ENCODE measurements at regions not wholly inside any gene's neighbourhood (a gene's known extent, or its start where the extent isn't known, plus 50 kb on each side); places are given as distances from the start of the nearest gene placed in this dataset.

GRCh38 chr3:95901948-95902347, 912.4 kb upstream of the EPHA6 start:
- TF ChIP-seq GATA2 (IDR thresholded peaks at IDR 0.05; ENCODE audit: low read depth, low read length) = no peak
- no peak for TF ChIP-seq GATA3 (IDR thresholded peaks at IDR 0.05; ENCODE audit: low read depth, low read length)

DNA sequence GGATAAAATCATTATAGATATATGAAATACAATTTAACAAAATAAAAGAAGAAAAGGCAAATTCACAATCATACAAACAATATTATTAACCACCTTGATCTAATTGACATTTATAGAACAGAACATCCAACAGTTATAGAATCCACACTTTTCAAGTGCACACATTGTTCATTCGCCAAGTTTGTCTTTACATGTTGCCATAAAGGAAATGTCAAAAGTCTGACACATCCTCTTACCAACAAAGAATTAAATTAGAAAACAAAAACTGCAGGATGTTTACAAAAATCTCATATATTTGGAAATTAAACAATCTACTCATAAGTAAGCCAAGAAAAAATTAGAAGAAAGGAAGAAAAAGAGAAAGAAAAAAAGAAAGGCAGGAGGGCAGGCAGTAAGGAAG, 909.2 kb upstream of the EPHA6 start:
- no peak for TF ChIP-seq GATA2 (IDR thresholded peaks at IDR 0.05; ENCODE audit: low read depth, low read length)
- TF ChIP-seq GATA3 (IDR thresholded peaks at IDR 0.05; ENCODE audit: low read depth, low read length) = no peak

DNA sequence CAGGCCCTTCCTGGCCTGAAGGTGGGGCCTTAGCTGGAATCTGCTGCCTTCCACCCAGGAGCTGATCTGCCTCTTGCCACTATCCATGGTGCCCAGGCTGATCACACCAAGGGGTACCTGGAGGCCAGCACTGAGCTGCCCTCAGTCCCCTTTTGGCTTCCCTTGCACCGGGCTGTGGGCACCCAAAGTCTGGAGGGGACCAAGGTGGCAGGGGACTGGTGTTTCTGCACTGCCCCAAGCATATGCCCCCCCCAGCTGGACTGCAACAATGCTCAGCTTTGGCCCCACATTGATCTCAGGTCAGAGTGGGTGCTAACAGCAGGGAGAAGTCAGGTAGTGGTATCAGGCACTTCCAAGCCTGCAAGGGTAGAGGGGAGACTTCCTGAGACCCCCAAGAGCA, 902.6 kb upstream of the EPHA6 start:
- TF ChIP-seq GATA2 (IDR thresholded peaks at IDR 0.05; ENCODE audit: low read depth, low read length) (no peak), GATA3 (IDR thresholded peaks at IDR 0.05; ENCODE audit: low read depth, low read length) (no peak)

DNA sequence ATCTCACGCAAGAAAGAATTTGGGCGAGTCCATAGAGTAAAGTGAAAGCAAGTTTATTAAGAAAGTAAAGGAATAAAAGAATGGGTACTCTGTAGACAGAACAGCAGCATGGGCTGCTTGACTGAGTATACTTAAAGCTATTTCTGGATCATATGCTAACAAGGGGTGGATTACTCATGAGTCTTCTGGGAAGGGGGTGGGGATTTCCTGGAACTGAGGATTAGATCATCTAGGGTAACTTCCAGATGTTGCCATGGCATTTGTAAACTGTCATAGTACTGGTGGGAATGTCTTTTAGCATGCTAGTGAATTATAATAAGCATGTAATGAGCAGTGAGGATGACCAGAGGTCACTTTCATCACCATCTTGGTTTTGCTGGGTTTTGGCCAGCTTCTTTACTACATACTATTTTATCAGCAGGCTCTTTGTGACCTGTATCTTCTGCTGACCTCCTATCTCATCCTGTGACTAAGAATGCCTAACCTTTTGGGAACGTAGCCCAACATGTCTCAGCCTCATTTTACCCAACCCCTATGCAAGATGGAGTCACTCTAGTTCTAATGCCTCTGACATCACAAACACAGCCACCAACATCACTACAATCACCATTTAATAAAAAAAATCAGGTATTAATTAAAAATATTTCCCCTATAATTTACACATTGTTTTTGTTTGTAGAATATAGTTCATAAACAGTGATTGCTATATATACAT, 890.7 kb upstream of the EPHA6 start:
- TF ChIP-seq GATA3 (IDR thresholded peaks at IDR 0.05; ENCODE audit: low read depth, low read length) = no peak
- no peak for TF ChIP-seq GATA2 (IDR thresholded peaks at IDR 0.05; ENCODE audit: low read depth, low read length)

DNA sequence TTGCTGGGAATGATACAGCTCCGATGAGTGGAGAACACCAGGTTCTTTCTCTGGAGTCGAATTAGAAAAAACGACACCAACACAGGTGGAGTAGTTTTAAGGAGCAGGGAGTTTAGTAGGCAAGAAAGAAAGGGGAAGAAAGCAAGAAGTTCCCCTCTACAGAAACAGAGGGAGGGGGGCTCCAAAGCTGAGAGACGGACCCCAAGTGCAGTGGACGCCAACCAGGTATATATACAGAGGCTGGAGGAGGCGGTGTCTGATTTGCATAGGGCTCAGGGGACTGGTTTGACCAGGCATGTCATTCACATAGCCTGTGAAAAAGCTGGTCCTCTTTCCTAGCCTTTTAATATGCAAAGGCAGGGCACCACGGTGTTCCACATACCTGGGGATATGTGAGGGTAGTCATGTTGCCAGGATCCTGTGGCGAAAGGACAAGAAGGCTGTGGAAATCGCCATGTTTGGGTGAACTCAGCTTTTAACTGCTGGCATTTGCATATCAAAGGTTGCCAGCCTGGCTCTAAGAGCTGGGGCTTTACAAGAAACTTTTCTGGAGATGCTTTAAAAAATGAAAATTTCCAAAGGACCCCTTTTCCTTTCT, 887.4 kb upstream of the EPHA6 start:
- TF ChIP-seq GATA2 (IDR thresholded peaks at IDR 0.05; ENCODE audit: low read depth, low read length) (no peak), GATA3 (IDR thresholded peaks at IDR 0.05; ENCODE audit: low read depth, low read length) (no peak)

DNA sequence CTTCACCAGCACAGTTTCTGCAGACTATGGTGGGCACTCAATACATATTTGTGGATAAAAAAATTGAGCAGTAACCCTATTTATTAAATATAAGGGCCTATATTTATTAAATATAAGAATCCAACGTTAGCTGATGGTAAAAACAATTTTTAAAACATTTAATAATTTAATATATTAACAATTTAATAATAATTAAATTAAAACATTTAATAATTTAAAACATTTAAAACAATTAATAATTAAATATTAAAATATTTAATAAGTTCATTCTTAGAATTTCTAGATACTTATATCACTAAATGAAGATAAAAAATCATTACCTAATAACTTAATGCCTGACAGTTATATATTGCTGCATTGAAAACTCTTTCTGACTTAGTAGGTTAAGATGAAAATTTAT, 880.2 kb upstream of the EPHA6 start:
- TF ChIP-seq GATA3 (IDR thresholded peaks at IDR 0.05; ENCODE audit: low read depth, low read length) = no peak
- TF ChIP-seq GATA2 (IDR thresholded peaks at IDR 0.05; ENCODE audit: low read depth, low read length) = no peak

DNA sequence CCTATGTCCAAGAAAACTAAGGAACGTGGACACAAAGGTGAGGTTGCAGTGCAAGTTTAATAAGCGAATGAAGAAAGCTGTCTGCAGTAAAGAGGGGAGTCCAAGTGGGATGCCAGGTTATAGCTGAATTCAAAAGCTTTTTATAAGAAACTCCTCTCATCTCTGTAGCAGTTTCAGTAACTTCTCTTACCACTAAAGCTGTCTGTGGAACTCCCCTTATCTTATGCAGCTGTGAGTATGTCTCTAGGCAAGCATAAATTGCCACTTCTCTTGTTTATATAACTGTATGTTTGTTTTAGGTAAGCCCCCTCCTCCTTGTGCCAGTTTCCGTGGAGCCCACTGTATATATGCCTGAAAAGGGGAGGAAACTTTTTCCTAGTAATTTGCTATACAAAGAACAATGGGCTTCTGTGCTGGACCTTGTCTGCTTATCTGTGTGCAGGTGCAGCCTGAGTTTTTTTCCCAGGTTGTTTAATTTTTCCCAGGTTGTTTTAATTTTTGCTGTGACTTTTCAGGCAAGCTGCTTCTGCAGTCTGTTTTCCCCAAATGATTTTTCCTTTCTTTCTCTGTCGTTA, 875.1 kb upstream of the EPHA6 start:
- TF ChIP-seq GATA2 (IDR thresholded peaks at IDR 0.05; ENCODE audit: low read depth, low read length) (no peak), GATA3 (IDR thresholded peaks at IDR 0.05; ENCODE audit: low read depth, low read length) (no peak)

DNA sequence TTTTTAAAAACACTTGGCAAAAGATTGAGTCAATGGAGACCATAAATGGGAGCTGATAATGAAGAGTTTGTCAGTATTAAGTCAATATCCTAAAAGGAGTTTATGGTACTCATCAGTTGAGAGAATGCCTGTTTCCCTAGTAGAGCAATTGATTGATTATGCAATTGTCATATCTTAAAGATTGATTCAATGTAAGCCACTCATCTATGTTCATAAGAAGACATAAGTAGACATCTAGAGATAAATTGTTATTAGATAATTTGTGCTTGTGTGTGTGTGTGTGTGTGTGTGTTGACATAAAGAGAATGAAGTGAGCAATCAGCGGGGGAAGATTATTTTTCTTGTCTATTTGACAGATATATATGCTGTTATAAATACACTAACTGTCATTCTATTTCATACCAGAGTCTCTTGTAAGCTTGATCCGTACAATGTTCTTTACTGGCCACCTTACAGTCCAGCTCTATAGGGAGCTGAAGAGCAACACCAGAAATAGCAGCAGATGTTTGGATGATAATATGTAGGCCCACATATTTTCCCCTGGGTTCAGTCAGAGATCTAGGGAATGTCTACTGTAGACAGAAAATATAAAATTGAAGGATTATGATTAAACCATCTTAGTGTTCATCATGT, 848.6 kb upstream of the EPHA6 start:
- TF ChIP-seq GATA2 (IDR thresholded peaks at IDR 0.05; ENCODE audit: low read depth, low read length) (no peak), GATA3 (IDR thresholded peaks at IDR 0.05; ENCODE audit: low read depth, low read length) (no peak)

- TF ChIP-seq GATA3 (IDR thresholded peaks at IDR 0.05; ENCODE audit: low read depth, low read length) (no peak), GATA2 (IDR thresholded peaks at IDR 0.05; ENCODE audit: low read depth, low read length) (no peak)
These were observed 842.8 kb upstream of the EPHA6 start for GRCh38 chr3:95971573-95971972.

- no peak for TF ChIP-seq GATA3 (IDR thresholded peaks at IDR 0.05; ENCODE audit: low read depth, low read length)
- TF ChIP-seq GATA2 (IDR thresholded peaks at IDR 0.05; ENCODE audit: low read depth, low read length) = no peak
These were observed 820.1 kb upstream of the EPHA6 start for GRCh38 chr3:95994338-95994737.

DNA sequence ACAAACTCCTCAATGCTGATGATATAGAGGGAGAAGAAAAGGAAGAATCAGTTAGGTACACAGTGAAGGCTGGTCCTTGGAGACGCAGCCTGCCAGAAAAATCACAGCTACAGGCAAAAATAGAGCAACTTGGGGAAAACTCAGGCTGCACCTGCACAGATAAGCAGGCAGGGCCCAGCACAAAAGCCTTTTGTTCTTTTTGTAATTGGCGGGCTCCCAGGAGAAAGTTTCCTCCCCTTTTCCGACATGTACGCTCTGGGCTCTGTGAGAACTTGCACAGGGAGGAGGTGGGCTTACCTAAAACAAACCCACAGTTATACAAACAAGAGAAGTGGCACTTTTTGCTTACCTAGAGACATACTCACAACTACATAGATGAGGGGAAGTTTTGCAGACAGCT, 813.4 kb upstream of the EPHA6 start:
- no peak for TF ChIP-seq GATA2 (IDR thresholded peaks at IDR 0.05; ENCODE audit: low read depth, low read length)
- no peak for TF ChIP-seq GATA3 (IDR thresholded peaks at IDR 0.05; ENCODE audit: low read depth, low read length)

DNA sequence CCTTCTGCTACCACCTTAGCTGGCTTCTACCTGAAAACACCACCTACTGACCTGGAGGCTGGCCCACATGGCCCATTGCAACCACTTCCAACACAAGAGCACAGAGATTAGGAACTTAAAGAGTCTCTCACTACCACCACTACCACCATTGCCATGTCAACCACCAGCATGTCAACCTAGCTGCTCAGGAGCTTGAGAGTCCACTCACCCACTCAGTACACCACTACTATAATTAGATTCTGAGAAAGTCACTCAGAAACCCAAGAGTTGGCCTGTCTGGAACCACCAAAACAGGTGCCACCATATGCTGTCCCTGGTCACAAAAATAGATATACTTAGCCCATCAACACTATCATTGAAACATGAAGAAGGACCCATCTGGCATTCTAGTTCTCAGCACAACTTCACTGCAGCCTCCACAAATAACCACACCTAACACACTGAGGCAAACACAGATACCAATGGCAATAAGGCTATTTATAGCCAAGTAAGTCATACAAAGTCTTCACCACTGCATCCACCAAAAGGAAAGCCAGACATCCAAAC, 806.7 kb upstream of the EPHA6 start:
- TF ChIP-seq GATA3 (IDR thresholded peaks at IDR 0.05; ENCODE audit: low read depth, low read length) = no peak
- no peak for TF ChIP-seq GATA2 (IDR thresholded peaks at IDR 0.05; ENCODE audit: low read depth, low read length)

GRCh38 chr3:96012939-96013338, 801.5 kb upstream of the EPHA6 start:
- TF ChIP-seq GATA2 (IDR thresholded peaks at IDR 0.05; ENCODE audit: low read depth, low read length) (no peak), GATA3 (IDR thresholded peaks at IDR 0.05; ENCODE audit: low read depth, low read length) (no peak)

DNA sequence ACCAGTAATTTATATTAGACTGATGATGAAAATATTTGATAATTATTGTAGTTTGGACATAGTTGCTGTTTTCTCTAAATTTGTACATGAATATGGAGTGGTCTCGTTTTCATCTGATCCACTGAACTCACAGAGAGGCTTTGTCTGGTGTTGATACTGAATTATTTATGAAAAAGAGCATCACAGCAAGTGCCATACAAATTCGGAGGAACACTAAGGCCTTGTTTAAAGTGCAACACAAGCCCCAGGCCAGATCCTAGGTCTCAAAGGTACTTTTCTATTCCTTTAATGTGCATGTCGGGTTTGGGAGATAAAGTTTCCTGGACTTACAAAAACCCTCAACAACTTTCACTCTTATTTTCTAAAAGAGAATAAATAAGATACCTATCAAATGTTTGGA, 796.8 kb upstream of the EPHA6 start:
- no peak for TF ChIP-seq GATA3 (IDR thresholded peaks at IDR 0.05; ENCODE audit: low read depth, low read length)
- no peak for TF ChIP-seq GATA2 (IDR thresholded peaks at IDR 0.05; ENCODE audit: low read depth, low read length)
